Endometrial microvascular endothelial cells (primary cell): ENCODE measurements at regions not wholly inside any gene's neighbourhood (a gene's known extent, or its start where the extent isn't known, plus 50 kb on each side); places are given as distances from the start of the nearest gene placed in this dataset.

Experiments
- in situ Hi-C: cut with HindIII; loops from 2 replicates; pipeline ENCODE4 v1.10.0; 2017; ENCODE audit warnings: low sequenced_read_pairs, low pct_unique_long_range_greater_than_20kb; ENCODE audit errors: inconsistent ontology term

DNA sequence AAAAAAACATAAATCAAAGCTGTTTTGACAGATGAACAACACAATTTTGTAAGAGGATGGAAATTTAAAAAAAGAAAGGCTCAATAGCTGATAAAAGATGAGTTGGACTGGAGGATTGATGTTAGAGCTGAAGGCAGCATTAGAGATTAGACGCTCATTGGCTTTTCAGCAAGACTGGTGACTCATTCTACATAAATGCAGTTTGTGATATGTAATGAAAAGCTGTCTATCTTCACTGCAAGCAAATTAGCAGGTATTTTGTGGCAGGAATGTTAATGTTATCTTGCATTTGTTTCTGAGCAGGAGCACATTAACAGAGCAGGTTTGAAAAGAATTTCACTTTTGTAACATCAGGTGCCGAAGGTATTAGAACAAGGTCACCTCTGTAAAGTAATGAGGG lies 442.7 kb upstream of the NOVA1 start:
- in situ Hi-C loops, result no loop called here

DNA sequence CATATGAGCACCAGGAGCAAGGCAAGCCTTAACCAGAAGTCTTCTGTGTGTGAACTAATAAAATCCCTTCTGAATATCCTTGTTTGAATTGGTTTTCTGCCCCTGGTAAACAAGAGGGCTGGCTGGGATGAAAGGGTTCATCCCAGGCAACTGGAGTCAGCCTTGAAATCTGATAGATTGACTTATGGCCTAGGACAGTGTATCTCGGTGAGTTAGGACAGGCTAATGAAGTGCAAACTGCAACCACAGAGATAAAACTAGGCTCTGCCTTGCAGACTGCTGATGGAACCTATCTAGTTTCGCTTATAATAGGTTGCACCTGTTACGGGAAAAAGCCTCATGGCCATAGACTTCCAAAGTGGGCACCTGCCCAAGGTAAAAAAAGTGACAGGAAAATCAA lies 451.9 kb upstream of the NOVA1 start:
- in situ Hi-C loops, result no loop called here

DNA sequence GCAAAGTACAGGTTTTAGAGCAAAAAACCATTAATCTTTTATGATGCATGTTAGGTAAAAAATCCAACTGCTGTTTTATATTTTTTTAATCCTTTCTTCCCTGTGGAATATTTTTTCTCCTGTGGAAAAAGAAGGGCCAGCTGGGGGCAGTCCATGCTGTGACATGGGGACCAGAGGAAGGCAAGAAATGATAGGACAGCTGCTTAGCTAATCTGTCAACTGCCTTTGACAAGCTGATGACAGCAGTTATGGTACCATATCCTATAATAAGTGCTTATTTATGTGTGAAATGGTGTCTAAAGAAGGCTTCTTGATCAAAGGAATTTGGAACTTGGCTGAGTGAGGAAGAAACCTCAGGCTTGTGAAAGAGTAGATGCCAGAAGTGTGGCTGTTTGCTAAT lies 452.4 kb upstream of the NOVA1 start:
- in situ Hi-C loops, result no loop called here

- in situ Hi-C loops, result no loop called here
Observed at GRCh38 chr14:27056586-27056985, 458.8 kb upstream of the NOVA1 start.

GRCh38 chr14:27061299-27061698 lies 463.5 kb upstream of the NOVA1 start:
- in situ Hi-C loops, result no loop called here

- in situ Hi-C loops, result no loop called here
Observed at GRCh38 chr14:27063959-27064358, 466.1 kb upstream of the NOVA1 start.

GRCh38 chr14:27065886-27066285 lies 468.1 kb upstream of the NOVA1 start:
- in situ Hi-C loops, result no loop called here

- in situ Hi-C loops, result no loop called here
Observed at GRCh38 chr14:27067961-27068360, 470.1 kb upstream of the NOVA1 start.

DNA sequence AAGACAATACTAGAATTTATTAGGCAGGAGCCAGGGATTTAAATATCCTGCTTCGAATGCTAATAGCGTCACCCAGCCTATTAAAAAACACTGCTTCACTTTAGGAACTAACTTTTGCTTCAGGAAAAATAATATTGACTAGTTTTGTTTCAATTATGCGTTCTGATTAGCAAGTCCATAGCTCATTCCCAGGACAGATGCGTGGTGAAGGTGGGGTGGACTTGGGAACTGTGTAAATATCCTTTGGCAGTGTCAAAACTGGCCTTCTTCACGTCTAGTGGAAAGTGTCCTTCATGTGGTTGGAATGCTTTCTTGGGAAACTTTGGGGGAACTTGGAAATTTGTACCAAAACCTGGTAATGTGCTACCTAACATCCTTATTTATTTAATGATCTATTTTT lies 474.8 kb upstream of the NOVA1 start:
- in situ Hi-C loops, result no loop called here

DNA sequence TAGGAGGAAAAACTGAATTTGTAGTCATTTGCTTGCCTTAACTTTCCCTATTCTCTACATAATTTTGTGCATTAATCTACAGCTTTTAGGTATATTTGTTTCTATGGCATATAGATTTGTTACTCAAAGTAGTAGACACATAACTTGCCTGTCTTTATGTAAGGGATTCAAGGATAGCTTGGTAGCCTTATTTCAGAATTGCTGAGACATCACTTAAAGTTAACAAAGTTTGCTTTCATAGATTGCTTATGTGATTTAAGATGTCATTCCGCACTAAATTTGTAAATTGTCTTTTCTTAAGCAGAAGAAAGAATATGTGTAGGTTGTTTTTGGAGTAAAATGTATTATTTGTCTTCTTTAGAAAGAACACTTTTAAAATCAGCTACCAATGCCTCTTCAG lies 477.7 kb upstream of the NOVA1 start:
- in situ Hi-C loops, result no loop called here

DNA sequence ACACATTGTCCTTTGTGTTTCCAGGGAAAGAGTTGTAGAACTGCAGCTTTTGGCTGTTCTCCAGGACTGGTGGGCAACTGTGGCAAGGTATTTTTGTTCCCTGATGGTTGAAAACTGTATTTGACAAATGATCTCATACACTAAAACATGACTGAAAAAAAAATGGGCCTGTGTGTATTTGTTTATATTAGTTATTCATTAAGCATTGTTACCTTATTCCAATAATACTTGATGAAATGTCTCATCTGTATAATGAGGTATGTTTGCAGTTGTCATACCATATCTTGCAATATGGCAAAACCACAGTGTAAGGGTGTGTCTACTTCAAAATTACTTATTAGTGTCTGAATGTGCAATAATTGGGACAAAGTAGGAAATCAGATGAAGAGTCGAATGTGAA lies 479.4 kb upstream of the NOVA1 start:
- in situ Hi-C loops, result no loop called here

GRCh38 chr14:27077710-27078109 lies 479.9 kb upstream of the NOVA1 start:
- in situ Hi-C loops, result no loop called here

DNA sequence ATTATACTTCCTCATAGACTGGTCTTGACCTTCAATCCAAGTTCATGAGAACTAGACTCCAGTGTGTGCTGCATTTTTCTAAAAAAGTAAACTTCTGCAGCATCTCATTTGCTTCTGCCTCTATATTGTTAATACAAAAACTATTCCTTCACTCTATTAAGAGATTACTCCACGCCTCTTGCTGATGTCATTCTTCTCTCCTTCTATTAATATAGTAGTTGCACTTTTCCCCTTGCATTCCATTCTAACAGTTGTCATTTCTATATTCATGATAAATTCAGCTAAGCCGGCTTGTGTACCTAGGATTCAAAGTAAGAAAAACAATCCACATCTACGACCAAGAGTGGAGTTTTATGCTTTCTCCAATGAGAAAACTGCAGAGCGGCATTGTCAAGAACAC lies 480.4 kb upstream of the NOVA1 start:
- in situ Hi-C loops, result no loop called here

GRCh38 chr14:27079716-27080115 lies 481.9 kb upstream of the NOVA1 start:
- in situ Hi-C loops, result no loop called here

- in situ Hi-C loops, result no loop called here
Observed at GRCh38 chr14:27085500-27085899, 487.7 kb upstream of the NOVA1 start.

DNA sequence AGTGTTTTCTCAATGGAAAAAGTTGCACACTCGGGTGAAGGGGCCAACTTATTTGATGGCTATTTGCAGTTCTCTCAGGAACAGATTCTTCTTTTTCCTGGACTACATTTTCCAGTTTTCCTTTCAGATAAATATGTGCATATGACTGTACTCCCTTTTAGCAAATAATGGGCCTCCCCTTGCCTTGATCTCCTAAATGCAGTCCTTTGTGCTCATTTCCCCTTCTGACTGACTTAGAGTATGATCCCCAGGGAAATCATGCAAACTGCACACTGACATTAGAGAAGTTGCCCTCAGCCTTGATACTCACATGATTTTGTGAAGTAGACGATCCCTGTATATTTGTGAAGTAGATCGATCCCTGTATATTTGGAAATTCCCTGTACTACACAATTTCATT lies 492.9 kb upstream of the NOVA1 start:
- in situ Hi-C loops, result no loop called here

DNA sequence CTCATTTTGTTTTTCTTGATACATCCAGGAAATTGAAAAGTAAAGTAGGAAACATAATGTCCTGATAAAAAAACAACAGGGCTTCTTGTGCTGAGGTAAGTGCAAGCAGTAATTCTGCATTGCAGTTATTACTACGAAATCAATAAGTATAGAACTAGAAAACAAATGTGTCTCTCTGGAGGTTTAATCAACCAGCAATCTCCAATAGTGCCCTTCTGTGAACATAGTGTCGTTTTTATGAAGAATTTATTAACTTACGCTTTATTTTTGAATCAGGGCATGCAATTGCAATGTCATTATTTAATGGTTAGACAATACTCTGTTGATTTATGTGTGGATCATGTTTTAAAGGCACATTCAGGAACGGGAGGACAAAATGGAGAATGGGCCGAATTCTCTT lies 494.1 kb upstream of the NOVA1 start:
- in situ Hi-C loops, result no loop called here

DNA sequence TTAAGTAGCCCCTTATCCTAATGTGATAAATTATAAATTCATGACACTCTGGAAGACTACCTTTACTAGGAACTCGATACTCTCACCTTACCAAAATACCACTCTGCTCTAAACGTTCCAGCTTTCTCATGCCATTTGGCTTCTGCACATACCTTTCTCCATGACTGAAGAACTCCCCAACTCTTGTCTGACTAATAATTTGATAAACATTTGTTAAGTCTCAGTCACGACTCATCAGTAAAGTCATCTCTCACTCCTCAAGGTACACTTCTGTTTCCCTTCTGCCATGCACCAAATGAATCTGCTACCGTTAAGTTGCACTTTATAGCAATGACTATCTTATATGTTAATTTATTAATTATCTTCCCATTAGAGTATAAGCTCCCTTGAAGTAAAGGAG lies 498.3 kb upstream of the NOVA1 start:
- in situ Hi-C loops, result no loop called here

DNA sequence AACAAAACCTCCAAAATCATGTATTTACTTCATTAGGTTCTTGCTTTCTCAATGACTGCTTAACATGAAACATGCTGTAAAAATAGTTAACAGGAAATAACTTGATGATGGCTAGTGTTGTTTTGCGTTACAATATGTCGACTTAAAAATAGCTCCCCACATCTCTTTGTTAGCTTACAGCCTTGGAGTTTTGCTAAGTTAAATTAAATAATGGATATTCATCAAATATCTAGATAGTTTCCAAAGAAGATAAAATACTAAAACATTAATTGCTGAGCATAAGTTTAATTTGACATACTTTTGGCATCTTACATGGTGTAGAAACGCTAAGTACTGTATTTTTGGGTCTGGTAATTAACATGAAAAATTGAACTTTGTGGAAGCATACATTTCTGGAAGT lies 500.6 kb upstream of the NOVA1 start:
- in situ Hi-C loops, result no loop called here

- in situ Hi-C loops, result no loop called here
Observed at GRCh38 chr14:27114180-27114579, 516.3 kb upstream of the NOVA1 start.

DNA sequence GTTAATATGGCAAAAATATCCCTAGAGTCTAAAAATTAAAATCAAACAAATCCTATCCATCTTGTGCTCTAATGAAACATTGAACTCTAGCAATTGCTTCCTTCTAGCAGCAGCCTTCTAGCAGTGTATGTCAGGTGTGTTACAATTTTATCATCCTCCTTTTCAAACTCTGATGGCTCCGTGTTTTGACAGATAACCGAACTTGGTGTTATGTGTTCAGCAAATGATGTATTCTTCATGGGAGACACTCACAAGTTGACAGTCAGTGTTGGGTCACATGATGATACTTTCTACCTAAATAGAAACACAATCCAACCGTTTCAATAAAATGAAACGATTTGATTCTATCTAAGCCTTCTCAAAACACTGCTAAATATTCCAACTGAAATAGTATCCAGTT lies 525.3 kb upstream of the NOVA1 start:
- in situ Hi-C loops, result no loop called here

DNA sequence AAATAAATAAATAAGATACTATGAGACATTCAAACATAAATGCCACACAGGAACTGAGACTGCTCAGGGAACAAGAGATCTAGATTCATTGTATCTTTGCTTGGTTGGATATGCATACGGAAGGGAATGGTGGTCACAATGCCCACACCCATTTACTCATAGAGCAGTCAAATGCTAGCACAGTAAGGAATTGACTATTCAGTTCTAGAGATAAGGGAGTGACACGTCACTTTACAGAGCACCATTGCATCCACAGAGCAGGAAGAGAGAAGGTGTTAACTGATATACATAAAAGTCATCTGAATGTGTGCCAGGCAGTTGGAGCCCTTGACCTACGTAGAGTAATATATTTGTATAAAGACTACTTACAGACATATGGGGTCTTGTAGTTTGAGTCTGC lies 530.0 kb upstream of the NOVA1 start:
- in situ Hi-C loops, result no loop called here
